ENCODE measurements at regions not wholly inside any gene's neighbourhood (a gene's known extent, or its start where the extent isn't known, plus 50 kb on each side); places are given as distances from the start of the nearest gene placed in this dataset.
"Not testable (repeated sequence)": the region's sequence is repeated elsewhere in the genome, so short reads cannot be mapped to it uniquely, and the experiment has no call there.

DNA sequence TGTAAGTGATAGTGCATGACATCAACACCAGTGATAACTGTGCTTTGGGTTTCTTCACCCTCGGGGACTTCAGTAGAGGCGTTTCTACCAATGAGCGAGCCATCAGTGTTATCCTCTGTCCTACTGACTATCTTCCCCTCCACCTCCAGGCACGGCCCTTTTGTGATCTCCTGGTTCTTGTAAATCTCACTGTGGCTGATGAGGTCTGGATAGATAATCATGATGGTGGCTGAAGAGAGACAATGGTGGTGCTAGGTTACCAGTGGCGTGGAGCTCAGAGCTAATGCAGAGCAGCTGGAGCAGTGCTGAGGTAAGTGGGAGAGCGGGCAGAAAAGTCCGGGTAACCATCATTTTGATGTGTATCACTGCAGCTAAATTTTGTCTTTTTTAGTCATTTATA is 816.6 kb downstream of the GLUD2 start:
- DNase-seq (ENCODE audit: low read depth): no peak

DNA sequence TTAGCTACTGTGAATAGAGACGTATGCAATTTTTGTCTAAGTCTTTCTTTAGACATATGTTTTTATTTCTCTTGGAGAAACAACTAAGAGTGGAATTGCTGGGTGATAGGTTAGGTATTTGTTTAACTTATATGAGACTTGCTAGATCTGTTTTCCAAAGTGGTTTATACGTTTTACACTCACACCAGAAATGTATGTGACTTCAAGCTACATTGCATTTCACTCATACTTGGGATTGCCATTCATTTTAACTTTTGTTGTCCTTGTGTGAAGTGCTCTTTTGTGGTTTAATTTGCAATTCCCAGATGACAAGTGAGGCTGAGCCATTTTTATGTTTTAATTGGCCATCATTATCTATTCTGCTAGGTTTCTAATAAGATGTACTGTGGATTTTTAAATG is 817.2 kb downstream of the GLUD2 start:
- DNase-seq (ENCODE audit: low read depth): no peak

DNA sequence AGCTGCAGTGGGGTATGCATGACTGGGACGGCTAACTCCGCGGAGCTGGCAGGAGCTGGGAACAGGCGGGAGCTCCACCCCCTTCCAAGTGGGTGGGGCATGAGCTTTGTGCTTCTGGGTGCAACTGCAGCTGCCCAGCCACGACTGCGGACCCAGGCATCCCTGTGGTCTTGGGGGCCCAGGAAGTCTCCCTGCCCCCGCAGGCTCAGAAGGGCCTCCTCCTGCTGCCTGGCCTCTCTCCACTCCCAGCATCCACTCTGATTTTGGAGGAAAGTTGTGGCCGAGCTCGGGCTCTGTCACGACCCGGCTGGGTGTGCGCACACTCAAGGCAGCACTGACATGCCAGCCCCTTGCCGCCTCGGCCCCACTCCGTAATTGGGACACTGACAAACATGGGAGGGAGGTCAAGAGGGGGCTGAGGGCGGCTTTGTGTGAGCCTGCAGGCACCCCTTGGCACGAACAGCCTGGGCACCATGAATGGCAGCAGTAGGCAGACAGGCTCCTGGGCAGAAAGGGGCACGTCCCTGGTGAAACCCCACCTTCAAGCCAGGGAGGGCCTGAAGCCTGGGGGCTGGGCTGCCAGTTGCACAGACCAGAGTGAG is 822.6 kb downstream of the GLUD2 start:
- no peak for DNase-seq (ENCODE audit: low read depth)

DNA sequence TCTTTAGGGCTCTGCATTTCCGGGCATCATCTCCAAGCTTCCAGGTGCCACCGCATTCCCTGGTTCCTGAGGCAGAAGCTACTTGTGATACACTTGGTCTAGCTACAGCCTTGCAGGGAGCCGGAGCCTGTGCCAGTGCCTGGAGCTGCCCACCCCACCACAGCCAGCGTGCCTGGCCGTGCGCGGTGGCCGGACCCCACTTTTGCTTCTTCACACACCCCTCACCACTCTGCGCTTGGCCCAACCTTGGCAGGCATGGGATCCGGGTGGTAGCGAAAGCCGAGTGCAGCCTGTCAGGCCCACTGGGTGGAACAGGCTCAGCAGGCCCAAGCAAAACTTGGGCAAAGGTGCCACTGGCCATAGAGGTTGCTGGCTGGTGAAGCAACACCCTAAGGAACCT is 823.7 kb downstream of the GLUD2 start:
- no peak for DNase-seq (ENCODE audit: low read depth)

DNA sequence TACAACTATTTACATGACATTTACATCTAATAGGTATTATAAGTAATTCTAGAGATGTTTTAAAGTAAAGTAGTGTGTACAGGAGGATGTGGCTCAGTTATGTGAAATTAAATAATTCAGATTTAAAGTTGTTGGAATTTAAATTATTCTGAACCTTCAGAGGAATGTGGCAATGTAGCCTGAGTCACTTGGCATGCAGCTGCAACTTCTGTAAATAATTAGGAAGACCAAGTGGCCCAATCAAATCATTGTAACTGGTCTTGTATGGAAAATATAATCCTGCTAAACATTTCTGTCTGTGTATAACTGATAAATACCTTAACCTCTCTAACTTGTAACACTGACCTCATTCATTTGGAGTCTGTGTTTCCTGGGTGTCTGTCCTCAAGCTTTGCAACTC is 828.9 kb downstream of the GLUD2 start:
- DNase-seq (ENCODE audit: low read depth): no peak

DNA sequence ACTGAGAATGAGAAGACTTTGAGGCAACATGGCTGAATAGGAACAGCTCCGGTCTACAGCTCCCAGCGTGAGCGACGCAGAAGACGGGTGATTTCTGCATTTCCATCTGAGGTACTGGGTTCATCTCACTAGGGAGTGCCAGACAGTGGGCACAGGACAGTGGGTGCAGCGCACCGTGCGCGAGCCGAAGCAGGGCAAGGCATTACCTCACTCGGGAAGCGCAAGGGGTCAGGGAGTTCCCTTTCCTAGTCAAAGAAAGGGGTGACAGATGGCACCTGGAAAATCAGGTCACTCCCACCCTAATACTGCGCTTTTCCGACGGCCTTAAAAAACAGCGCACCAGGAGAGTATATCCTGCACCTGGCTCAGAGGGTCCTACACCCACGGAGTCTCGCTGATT is 829.9 kb downstream of the GLUD2 start:
- DNase-seq (ENCODE audit: low read depth): not testable (repeated sequence)

DNA sequence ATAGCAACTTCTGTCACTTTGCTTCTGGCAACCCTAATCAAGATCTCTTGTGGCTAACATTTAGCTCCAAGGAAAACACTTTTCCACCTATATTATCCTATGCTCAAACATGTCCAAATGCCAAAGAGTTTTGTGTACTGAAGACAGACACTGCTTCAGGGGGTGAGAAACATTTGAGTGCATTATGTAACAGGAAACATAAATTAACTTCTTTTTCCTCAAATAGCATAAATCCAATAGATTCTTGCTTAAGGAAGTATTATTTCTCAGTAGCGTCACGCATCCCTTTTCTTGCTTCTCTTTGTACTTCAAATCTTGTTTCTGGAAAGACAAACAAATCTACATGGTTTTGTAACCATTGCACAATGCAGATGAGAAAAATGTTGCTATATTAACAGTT is 839.1 kb downstream of the GLUD2 start:
- DNase-seq (ENCODE audit: low read depth): no peak

DNA sequence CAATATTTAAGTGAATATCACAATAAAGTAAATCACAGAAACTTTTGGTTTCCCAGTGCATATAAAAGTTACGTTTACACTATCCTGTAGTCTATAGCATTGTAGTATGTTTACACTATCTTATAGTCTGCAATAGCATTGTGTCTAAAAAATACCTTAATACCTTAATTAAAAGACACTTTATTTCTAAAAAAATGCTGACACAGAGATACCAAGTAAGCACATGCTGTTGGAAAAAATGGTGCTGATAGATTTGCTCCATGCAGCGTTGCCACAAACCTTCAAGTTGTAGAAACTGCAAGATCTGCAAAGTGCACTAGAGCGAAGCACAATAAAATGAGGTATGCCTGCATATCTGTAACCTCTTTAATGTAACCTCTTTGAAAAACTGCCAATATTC is 847.3 kb downstream of the GLUD2 start:
- no peak for DNase-seq (ENCODE audit: low read depth)

DNA sequence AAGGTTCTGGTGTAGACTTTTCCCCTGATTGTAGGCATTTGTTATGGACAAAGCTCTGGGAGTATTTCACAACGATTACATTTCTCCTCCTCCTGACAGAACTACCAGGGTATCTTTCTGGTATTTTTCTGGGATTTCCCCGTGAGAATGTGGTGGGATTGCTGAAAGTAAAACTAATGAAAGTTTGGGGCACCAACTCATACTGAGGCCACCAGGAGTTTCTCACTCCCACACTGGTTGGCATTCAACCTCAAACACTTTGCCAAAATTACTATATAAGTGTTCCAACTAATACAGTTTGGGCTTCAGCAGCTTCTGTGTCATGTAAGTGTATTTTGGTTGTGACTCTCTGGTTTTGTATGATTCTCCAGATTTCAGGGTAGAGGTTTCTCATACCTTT is 855.1 kb downstream of the GLUD2 start:
- no peak for DNase-seq (ENCODE audit: low read depth)

DNA sequence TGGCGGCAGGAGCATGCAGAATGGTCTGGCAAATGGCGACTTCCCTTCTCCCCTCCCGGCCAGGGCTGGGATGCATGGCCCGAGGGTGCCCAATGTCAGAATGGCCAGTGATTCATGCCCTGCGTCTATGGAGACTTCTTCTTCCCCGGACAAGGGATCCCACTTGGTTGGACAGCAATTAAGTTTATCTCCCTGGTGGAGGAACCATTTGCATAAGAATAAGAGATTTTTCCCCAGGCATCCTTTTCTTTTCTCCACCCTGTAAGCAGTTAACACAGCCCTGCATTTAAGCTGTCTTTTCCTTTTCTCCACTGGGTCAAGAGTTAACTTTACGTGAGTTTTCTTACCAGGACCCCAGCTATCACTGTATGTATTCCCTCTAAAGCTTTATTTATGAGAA is 856.6 kb downstream of the GLUD2 start:
- no peak for DNase-seq (ENCODE audit: low read depth)

DNA sequence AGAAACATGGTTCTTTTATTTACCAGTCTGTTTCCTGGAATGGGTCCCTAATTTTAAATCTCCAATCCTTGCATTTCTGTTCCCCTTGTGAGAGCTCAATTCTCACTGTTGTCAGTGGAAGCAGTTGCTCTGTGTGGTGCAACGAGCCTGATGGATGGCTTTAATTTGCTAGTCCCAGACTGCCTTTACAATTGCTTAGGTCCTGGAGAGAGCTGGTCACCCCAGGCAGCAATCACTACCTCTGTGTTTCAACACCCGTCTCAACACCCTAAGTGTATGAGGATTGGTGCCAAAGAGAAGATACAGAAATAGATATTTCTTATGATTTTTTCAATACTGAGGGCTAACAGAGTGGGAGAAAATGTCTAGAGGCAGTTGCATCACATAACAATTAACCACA is 873.8 kb downstream of the GLUD2 start:
- DNase-seq (ENCODE audit: low read depth): no peak

DNA sequence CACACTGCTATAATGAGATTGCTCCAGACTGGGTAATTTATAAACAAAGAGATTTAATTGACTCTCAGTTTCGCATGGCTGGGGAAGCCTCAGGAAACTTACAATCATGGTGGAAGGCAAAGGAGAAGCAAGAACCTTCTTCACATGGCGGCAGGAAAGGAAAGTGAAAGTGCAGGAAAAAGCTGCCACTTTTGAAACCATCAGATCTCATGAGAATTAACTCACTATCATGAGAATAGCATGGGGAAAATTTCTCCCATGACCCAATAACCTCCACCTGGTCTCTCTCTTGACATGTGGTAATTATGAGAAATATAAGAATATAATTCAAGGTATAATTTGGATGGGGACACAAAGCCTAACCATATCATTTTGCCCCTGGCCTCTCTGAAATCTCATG is 884.2 kb downstream of the GLUD2 start:
- DNase-seq (ENCODE audit: low read depth): no peak

DNA sequence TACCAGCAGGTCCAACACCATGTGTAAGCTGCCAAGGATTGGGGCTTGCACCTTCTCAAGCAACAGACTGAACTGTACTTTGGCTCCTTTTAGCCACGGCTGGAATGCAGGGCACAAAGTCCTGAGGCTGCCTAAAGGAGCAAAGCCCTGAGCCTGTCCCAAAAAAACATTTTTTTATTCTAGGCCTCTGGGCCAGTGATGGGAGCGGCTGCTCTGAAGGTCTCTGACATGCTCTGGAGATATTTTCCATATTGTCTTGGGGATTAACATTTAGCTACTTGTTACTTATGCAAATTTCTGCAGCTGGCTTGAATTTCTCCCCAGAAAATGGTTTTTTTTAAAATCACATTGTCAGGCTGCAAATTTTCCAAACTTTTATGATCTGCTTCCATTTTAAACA is 885.3 kb downstream of the GLUD2 start:
- no peak for DNase-seq (ENCODE audit: low read depth)

DNA sequence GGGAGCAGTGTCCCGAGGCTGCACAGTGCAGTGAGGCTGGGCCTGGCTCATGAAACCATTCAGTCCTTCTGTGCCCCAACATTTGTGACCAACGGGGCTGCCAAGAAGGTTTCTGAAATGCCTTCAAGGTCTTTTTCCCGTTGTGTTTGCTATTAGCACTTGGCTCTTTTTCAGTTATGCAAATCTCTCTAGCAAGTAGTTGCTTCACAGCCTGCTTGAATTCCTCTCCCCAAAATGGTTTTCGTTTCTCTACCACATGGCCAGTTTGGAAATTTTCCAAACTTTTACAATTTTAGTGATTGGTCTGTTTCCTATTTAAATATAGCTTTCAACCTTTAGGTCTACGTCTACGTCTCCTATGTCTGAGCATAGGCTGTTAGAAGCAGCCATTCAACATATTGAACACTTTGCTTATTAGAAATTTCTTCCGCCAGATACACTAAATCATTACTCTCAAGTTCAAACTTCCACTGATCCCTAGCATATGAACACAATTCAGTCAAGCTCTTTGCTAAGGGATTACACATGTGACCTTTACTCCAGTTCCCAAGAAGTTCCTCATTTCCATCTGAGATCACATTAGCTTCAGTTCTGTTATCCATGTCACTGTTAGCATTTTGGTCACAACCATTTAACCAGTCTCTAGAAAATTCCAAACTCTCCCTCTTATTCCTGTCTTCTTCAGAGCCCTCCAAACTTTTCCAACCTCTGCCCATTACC is 901.8 kb downstream of the GLUD2 start:
- DNase-seq (ENCODE audit: low read depth): no peak

DNA sequence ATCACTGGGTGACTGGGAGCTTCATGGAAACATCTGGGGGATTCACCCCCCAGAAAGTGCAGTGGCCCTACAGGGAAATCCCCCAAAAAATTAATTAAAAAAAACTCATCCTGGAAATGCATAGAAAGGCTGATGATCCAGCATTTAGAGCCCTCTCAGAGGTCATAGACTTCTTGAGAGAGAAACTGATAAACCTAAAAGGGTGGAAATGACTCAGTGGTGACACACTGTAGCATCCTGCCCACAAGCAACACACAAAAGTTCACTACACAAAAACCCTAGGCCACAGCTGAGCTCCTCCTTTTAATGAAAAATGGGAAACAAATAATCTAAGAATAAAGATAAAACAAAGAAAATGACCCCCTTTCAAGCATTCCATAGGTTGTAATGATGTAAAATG is 911.5 kb downstream of the GLUD2 start:
- no peak for DNase-seq (ENCODE audit: low read depth)

DNA sequence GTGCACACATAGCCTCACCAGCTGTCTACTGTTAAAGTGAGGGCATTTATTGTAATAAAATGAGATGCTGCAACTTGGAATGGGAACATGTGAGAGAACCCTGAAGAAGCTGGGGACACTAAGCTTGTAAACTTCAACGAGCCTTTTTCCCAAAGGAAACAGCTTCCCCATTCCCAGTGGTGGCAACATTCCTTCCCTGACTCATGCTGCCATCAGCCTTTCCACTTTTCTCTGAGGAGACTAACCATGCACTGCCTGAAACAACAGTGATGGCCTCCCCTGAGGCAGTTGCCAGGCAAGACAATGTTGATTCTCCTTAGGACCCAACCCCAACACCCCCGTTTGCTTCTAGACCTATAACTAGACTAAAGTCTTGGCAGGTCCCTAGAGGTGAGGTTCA is 928.3 kb downstream of the GLUD2 start:
- no peak for DNase-seq (ENCODE audit: low read depth)

DNA sequence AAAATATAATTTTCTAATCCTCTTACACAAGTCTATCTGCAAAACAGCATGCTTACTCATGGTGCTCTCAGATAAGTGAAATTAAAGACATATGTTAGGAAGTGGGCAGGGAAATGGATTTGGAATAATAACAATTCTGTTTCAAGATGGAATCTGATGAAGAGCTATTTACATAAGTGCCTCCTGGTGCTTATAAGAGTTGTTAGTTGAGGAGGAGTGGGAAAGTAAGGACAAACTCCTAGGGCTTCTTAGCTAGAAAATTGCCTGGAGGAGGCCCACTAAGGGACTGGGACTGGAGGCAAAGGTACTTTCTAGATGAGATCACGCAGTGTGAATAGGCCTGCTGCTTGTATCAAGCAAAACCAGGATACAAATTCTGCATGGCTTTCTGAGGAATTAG is 939.8 kb downstream of the GLUD2 start:
- no peak for DNase-seq (ENCODE audit: low read depth)

DNA sequence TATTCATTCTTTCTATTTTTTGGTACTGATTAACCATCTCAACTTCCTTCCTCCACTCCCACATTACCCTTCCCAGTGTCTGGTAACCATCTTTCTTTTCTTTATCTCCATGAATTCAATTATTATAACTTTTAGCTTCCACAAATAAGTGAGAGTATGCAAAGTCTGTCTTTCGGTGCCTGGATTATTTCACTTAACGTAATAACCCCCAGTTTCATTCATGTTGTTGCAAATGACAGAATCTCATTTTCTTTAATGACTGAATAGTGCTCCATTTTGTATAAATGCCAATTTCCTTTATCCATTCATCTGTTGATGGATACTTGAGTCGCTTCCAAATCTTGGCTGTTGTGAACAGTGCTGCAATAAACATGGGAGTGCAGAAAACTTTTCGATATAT is 940.4 kb downstream of the GLUD2 start:
- no peak for DNase-seq (ENCODE audit: low read depth)

DNA sequence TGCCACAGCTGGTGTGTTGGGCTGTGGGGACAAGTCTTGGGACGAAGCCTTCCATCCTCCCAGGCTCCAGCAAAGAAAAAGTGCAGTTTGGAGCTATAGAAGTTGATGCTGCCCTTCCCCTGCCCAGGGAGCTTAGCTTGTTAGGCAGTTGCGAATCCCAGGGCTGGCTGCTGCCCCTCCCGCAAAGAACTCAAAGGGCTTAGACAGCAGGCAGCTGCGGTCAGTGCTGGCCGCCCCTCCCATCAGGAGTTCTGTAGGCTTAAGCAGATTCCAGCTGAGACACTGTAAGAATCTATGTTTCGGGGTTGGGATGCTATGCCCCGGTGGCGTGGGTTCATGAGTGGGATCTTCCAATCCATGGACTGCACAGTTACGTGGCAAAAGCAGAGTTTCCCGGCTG is 956.7 kb downstream of the GLUD2 start:
- DNase-seq (ENCODE audit: low read depth): no peak

DNA sequence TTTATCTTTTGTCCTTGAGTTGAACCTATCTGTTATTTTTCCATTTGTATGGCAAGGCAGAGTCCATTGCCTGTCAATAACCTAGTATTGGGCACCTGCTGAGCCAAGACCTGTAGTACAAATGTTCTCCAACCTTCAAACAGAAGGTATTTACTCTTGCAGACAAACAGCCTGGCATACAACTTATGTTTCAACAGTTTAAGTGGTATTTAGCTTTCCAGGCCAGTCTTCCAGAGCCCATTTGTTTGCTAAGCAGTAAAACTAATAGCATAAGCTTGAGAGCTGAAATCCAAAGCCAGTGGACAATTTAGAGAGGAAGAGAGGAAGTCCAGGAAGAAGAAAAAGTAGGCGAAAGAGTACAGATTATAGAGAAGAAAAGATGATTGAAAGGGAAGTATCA is 979.3 kb downstream of the GLUD2 start:
- no peak for DNase-seq (ENCODE audit: low read depth)

DNA sequence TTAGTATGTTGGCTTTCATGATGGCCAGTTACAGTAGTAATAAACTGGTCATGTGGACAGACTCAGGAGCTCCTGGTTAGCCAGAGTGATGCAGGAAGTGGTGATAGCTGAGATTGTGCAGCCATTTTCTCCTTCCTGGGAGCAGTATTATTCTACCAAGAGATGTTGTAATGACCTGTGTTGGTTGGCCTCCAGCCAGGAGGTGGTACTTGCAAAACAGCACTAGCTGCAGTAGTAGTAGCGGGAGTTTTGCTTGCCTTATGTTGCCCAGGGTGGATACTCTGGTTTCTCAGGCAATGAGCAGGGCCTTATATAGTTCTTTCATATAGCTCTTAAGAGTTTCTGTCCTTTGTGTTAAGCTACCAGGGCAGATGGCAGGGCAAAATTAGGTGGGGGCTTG is 998.8 kb downstream of the GLUD2 start:
- no peak for DNase-seq (ENCODE audit: low read depth)

DNA sequence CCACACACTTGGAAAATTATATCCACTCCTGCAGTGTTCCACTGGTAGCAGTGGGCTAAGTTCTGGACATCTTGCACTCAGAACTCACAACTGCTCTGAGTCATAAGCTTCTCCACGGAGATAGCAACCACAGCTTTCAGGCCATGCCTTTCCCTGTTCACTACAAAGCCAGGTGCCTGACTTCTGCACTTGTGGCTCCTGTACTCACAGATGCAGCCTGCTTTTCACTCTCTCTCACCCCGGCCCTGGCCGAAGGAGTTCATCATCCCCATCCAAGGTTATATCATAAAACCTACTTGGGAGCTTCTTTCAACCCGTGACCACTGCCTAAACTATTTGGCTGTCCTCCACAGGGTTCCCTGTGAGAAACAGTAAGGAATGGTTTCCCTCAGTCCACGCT is 999.4 kb downstream of the GLUD2 start:
- DNase-seq (ENCODE audit: low read depth): no peak

DNA sequence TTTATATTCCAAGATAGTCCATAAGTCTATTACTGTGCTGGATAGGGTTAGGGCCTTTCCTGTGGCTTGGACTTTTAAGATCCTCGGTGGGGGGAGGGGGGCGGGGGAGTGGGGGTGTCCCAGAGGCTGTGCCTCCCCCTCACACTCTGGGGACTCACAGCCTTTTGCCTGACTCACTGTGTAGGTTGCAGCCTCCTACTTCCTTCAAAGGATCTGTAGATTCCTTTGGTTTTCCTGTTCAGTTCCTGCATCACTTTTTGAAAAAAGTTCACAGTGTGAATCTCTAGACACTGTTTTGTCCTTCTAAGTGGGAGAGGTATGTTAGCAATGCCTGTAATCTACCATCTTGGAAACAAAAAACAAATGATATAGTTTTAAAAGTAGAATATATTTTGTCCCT is 999.9 kb downstream of the GLUD2 start:
- DNase-seq (ENCODE audit: low read depth): no peak

DNA sequence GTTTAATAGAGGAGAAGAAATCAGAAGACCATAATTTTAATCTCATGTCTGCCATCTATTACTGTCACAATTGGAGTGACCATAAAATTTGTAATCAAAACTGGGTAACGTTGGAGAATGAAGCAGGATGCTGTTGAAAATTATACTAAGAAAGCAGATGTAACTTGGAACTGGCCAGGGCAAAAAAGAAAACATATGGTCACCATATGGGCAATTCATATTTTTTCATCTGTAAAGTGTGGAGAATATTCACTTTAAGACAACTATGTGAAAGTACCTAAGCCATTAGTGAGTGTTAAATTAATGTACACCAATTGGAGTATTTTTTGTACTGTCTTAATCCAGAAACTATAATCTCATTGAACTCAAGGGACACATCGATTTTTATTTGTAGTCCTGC is 1008.0 kb downstream of the GLUD2 start:
- no peak for DNase-seq (ENCODE audit: low read depth)

All from activated T-cell treated with anti-CD3 and anti-CD28 coated beads for 48 hours (primary cell).